Activated naive CD8-positive, alpha-beta T cell treated with anti-CD3 and anti-CD28 coated beads, Interleukin-2, amount 10 ng/mL, durations not matched to agents 7 days and 5 days (primary cell): ENCODE measurements at regions not wholly inside any gene's neighbourhood (a gene's known extent, or its start where the extent isn't known, plus 50 kb on each side); places are given as distances from the start of the nearest gene placed in this dataset.

Experiments
- ATAC-seq: fragments of 150-1000 bp; cut with Tn5 transposase; one replicate; pipeline ENCODE4 v1.10.0; 2021; ENCODE audit warnings: low read depth, moderate library complexity
- POLR2A ChIA-PET: fragments of 350-600 bp; sonication (Branson Sonifier 250); formaldehyde crosslinking; loops from one replicate; lab custom pipeline; 2021; ENCODE audit warnings: antibody characterized with exemption; lab: Charles Lee
- DNase-seq: peaks from one replicate; pipeline ENCODE4 v3.0.0; 2021
- H3K27ac Mint-ChIP-seq: one replicate; pipeline ENCODE4 v1.8.0; 2022; ENCODE audit warnings: mild to moderate bottlenecking, mixed read lengths
- H3K27me3 Mint-ChIP-seq: one replicate; pipeline ENCODE4 v1.8.0; 2022; ENCODE audit warnings: mild to moderate bottlenecking, moderate library complexity, mixed read lengths
- H3K36me3 Mint-ChIP-seq: one replicate; pipeline ENCODE4 v1.8.0; 2021; ENCODE audit warnings: mild to moderate bottlenecking, mixed read lengths
- H3K4me1 Mint-ChIP-seq: one replicate; pipeline ENCODE4 v1.8.0; 2021; ENCODE audit warnings: mixed read lengths
- H3K4me3 Mint-ChIP-seq: one replicate; pipeline ENCODE4 v1.8.0; 2022; ENCODE audit warnings: mild to moderate bottlenecking, moderate library complexity, mixed read lengths
- H3K9me3 Mint-ChIP-seq: one replicate; pipeline ENCODE4 v1.8.0; 2021; ENCODE audit warnings: mixed read lengths

- no peaks in the 10 kb centered on the region for H3K36me3 Mint-ChIP-seq
- H3K27ac Mint-ChIP-seq, result no peak overlapping the region
- ATAC-seq (no peak), DNase-seq (no peak)
- no peak overlapping the region for H3K4me3 Mint-ChIP-seq
- POLR2A ChIA-PET, result interaction anchor here (0.6 kb wide), 1 partner anchor 21 kb away, joined by 4 read pairs; no protein-coding TSS in a partner anchor
- no peaks in the 10 kb centered on the region for H3K27me3 Mint-ChIP-seq
- peaks cover 3% of the 10 kb centered on the region for H3K9me3 Mint-ChIP-seq
- no peaks in the 10 kb centered on the region for H3K4me1 Mint-ChIP-seq
These were observed 308.2 kb upstream of the FBXO33 start for GRCh38 chr14:39740454-39740853.

- no peak for DNase-seq
- Mint-ChIP-seq H3K36me3 (no peaks in the 10 kb centered on the region), H3K27me3 (no peaks in the 10 kb centered on the region)
These were observed 307.6 kb upstream of the FBXO33 start for GRCh38 chr14:39739796-39740195.

DNA sequence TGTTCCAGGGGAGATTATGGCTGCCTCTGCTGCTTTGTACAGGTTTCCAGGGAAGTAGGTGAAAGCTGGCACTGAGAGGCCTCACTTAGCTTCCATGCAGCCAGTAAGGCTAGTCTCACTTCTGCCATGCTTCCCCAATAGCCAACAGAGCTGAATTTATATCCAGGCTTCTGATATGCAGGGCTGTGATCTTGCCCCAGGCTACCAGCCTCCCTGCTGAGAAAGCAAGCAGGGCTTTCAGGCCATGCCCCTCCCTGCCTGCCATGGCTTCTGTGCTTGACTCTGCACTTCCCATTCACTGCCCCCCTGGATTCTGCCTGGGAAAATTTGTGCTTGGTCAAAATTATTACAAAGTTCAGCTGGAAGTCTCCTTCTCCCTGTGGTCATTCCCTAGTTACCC, 302.1 kb upstream of the FBXO33 start:
- H3K36me3 Mint-ChIP-seq, result peaks cover 2% of the 10 kb centered on the region
- H3K4me1 Mint-ChIP-seq, result no peaks in the 10 kb centered on the region
- no peaks in the 10 kb centered on the region for H3K27me3 Mint-ChIP-seq
- no peak overlapping the region for H3K27ac Mint-ChIP-seq
- DNase-seq, result no peak
- POLR2A ChIA-PET, result no interaction called here
- no peak overlapping the region for H3K4me3 Mint-ChIP-seq
- peaks cover 2% of the 10 kb centered on the region for H3K9me3 Mint-ChIP-seq
- ATAC-seq, result no peak

More at GRCh38 chr14:39739796-39740195, 307.6 kb upstream of the FBXO33 start:
- Mint-ChIP-seq H3K4me3 (no peak overlapping the region), H3K27ac (no peak overlapping the region), H3K9me3 (peaks cover 3% of the 10 kb centered on the region), H3K4me1 (no peaks in the 10 kb centered on the region)
- ATAC-seq, result no peak
- POLR2A ChIA-PET, result interaction anchor here (0.6 kb wide), 1 partner anchor 22 kb away, joined by 4 read pairs; no protein-coding TSS in a partner anchor

GRCh38 chr14:39733741-39734140, 301.5 kb upstream of the FBXO33 start:
- no peaks in the 10 kb centered on the region for H3K4me1 Mint-ChIP-seq
- no peak for DNase-seq
- no peak overlapping the region for H3K27ac Mint-ChIP-seq
- POLR2A ChIA-PET, result no interaction called here
- peaks cover 2% of the 10 kb centered on the region for H3K9me3 Mint-ChIP-seq
- no peaks in the 10 kb centered on the region for H3K27me3 Mint-ChIP-seq
- peaks cover 2% of the 10 kb centered on the region for H3K36me3 Mint-ChIP-seq
- H3K4me3 Mint-ChIP-seq, result no peak overlapping the region
- no peak for ATAC-seq

DNA sequence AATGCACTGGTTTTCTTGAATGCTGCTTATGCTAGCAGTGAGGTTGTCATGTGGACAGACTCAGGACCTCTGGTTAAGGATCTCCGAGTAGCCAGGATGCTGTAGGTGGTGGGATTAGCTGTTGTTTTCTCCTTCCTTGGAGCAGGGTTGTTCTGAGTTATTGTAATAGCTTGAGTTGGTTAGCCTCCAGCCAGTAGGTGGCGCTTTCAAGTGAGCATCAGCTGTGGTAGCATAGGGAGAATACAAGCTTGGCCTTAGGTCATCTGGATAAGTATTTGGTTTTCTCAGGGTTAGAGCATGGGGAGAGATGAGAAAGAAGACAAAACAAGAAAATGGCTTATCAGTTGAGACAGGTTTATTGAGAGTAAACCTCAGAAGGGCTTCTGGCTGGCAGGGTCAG, 299.7 kb upstream of the FBXO33 start:
- H3K4me3 Mint-ChIP-seq, result no peak overlapping the region
- H3K4me1 Mint-ChIP-seq, result no peaks in the 10 kb centered on the region
- H3K36me3 Mint-ChIP-seq, result peaks cover 2% of the 10 kb centered on the region
- no peak overlapping the region for H3K27ac Mint-ChIP-seq
- POLR2A ChIA-PET, result no interaction called here
- H3K9me3 Mint-ChIP-seq, result peaks cover 2% of the 10 kb centered on the region
- no peaks in the 10 kb centered on the region for H3K27me3 Mint-ChIP-seq
- ATAC-seq, result no peak
- no peak for DNase-seq

DNA sequence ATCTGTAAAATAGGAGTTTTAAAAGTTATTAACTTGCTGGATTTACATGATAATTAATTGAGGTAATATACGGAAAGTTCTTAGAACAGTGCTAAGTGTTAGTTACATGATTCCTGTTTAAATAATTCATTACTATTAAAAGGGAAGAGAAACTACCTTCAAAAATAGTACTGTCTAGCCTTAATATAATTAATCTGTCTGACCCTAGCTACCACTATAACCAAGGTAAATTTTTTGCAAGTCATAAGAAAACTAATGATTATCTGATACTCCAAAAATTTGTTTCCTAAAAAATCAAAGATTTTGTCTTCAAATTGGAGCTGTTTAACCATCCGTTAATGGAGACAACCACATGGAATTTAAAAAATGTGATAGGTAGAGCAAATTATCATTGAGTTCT, 294.3 kb upstream of the FBXO33 start:
- no peak for ATAC-seq
- peaks cover 2% of the 10 kb centered on the region for H3K36me3 Mint-ChIP-seq
- H3K4me3 Mint-ChIP-seq, result no peak overlapping the region
- no peak overlapping the region for H3K27ac Mint-ChIP-seq
- DNase-seq, result no peak
- H3K9me3 Mint-ChIP-seq, result peaks cover 2% of the 10 kb centered on the region
- POLR2A ChIA-PET, result no interaction called here
- no peaks in the 10 kb centered on the region for H3K27me3 Mint-ChIP-seq
- H3K4me1 Mint-ChIP-seq, result no peaks in the 10 kb centered on the region

DNA sequence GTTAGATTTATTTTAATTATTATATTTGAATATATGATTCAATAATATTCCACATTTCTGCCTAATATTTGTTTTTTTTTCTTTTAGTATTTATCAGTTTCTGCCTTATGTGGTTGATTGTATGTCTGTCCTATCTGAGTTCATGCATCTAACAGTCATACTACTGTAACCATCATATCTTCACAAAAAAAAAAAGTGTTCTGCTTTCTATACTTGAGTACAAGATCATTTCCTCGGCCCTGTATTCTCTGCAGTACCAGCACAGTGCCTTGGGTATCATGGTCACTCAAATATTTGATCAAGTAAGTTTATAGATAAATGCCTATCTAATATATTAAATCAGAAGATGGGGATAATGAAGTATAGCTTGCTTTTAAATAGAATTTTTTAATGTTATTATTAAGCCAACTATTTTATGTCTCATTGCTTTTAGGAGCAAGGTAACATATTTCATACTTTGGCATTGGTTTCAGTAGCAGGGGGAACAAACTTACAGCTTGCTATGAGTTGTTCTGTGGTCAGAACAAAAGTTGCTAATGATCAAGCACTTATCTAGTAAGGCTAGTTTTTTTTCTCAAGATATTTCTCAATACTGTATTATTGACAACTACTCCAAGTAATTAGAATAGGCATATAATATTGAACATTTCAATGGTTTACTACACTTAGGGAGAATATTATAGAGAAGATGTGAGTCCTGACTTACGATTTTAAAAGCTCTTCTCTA, 290.5 kb upstream of the FBXO33 start:
- Mint-ChIP-seq H3K27me3 (no peaks in the 10 kb centered on the region), H3K27ac (no peak overlapping the region)
- POLR2A ChIA-PET, result no interaction called here

DNA sequence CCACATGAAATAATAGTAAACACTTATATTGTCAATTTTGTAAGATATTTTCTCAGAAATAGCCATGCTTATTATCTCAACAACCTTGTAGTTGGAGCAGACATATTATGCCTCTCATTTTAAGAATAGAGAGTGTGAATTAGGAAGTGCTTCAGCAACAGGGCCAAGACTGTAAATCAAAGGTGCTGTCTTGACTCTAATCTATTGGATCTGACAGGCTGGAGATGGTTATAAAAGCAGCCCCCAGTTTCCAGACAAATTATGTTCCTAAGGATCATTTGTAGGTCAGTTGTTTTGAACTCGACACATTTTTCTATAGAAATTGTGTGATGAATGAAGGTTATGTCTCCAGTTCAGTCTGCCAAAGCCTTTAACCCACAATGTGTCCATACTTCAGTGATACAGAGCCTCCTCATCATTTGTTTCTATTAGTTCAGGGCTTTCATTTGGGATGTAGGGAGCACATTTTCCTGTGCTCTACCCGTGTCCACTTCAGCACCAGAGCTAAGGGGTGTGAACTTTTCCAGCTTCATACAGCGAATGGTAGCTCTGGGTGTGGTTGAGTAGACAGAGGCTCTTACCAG, 284.8 kb upstream of the FBXO33 start:
- H3K27ac Mint-ChIP-seq, result no peak overlapping the region
- peaks cover 2% of the 10 kb centered on the region for H3K36me3 Mint-ChIP-seq
- ATAC-seq (no peak), DNase-seq (no peak)
- H3K4me1 Mint-ChIP-seq, result no peaks in the 10 kb centered on the region
- H3K9me3 Mint-ChIP-seq, result no peaks in the 10 kb centered on the region
- H3K27me3 Mint-ChIP-seq, result no peaks in the 10 kb centered on the region
- no peak overlapping the region for H3K4me3 Mint-ChIP-seq
- POLR2A ChIA-PET, result no interaction called here

More for the DNA sequence above, 290.5 kb upstream of the FBXO33 start:
- Mint-ChIP-seq H3K4me3 (no peak overlapping the region), H3K36me3 (no peaks in the 10 kb centered on the region), H3K4me1 (no peaks in the 10 kb centered on the region), H3K9me3 (no peaks in the 10 kb centered on the region)
- ATAC-seq, result no peak
- no peak for DNase-seq

DNA sequence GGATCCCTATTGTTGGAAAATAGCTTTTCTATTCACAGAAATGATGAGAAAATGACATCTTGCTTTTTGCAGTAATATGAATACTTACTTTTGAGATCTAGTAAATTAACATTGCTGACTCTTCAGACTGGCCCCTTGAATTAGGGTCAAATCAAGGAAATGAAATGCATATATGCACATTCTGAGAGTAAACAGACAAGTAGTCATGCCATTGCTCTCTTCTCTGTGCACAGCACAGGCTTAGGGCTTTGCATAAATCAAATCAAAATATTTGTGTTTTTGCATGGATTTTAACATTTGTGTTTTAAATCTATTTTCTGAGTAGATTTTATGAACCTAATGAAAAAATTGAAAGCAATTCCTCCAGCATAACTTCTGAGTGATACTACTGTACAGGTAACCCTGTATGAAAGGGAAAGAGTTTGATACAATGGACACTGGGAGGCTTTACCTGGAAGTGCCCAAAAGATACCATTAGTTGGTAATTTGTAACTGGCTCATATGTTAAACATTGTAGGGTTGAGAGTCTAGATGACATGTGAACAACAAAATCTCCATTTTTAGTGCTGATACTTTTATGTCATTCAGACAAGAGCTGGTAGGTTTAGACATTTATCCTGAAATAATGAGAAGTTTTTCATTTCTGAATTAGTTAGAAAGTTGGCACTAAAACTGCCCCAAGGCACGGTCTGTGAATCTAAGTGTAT, 280.2 kb upstream of the FBXO33 start:
- H3K9me3 Mint-ChIP-seq, result peaks cover 2% of the 10 kb centered on the region
- no peaks in the 10 kb centered on the region for H3K27me3 Mint-ChIP-seq
- peaks cover 2% of the 10 kb centered on the region for H3K36me3 Mint-ChIP-seq
- POLR2A ChIA-PET, result no interaction called here
- DNase-seq (no peak), ATAC-seq (no peak)
- no peaks in the 10 kb centered on the region for H3K4me1 Mint-ChIP-seq
- H3K4me3 Mint-ChIP-seq, result no peak overlapping the region
- no peak overlapping the region for H3K27ac Mint-ChIP-seq

GRCh38 chr14:39704594-39704993, 272.4 kb upstream of the FBXO33 start:
- POLR2A ChIA-PET, result no interaction called here
- H3K4me3 Mint-ChIP-seq, result no peak overlapping the region

GRCh38 chr14:39694341-39694740, 262.1 kb upstream of the FBXO33 start:
- Mint-ChIP-seq H3K9me3 (peaks cover 4% of the 10 kb centered on the region), H3K4me1 (no peaks in the 10 kb centered on the region), H3K27ac (no peak overlapping the region), H3K4me3 (no peak overlapping the region), H3K27me3 (no peaks in the 10 kb centered on the region), H3K36me3 (no peaks in the 10 kb centered on the region)
- ATAC-seq (no peak), DNase-seq (no peak)
- POLR2A ChIA-PET, result no interaction called here

More at GRCh38 chr14:39704594-39704993, 272.4 kb upstream of the FBXO33 start:
- Mint-ChIP-seq H3K4me1 (no peaks in the 10 kb centered on the region), H3K27me3 (no peaks in the 10 kb centered on the region), H3K36me3 (no peaks in the 10 kb centered on the region), H3K27ac (no peak overlapping the region), H3K9me3 (peaks cover 4% of the 10 kb centered on the region)
- DNase-seq (no peak), ATAC-seq (no peak)

DNA sequence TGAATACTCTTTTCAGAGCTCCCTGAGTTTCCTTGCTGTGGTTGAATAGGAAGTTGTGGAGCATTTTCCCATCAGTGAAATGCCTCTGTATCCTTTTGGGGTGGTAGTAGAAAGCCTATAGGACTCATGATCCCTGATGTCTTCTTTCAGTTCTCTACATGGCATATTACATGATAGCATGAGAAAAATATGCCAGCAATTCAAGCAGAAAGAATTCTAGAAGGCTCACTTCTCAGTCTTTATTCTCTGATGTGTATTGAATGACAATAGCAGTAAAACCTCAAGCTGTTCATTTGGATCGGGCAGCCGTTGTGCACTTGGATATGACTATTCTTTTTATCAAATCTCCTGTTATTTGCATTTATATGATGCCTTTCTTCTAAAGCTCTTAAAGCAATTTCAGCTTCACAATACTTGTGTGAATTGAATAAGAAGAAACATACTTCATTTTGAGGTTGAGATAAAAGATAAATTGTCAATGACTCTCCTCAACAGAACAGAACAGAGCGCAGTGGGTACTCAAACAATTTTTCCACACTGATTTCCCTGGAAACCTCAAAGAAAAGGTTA, 251.5 kb upstream of the FBXO33 start:
- POLR2A ChIA-PET, result no interaction called here
- Mint-ChIP-seq H3K27me3 (no peaks in the 10 kb centered on the region), H3K36me3 (no peaks in the 10 kb centered on the region), H3K4me1 (peaks cover 4% of the 10 kb centered on the region), H3K9me3 (no peaks in the 10 kb centered on the region), H3K4me3 (no peak overlapping the region), H3K27ac (no peak overlapping the region)
- no peak for DNase-seq
- ATAC-seq, result no peak

DNA sequence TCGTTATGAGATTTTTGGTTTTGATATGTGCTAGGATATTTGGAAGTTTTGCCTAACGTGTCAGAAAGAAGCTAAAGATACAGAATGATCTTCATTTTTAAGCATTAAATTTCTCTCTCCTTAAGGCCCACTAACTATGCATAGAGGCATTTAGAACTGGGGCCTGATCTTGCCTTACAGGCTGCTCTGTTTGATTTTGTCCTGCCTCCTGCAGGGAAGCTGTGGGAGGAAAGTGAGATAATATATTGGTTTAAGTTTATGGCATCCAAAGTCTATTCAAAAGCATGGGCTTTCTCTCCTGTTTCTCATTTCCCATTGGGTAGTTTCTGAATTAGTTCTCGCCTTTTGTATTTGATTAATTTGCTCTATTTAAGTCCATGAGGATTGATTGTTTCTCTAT, 250.3 kb upstream of the FBXO33 start:
- Mint-ChIP-seq H3K27ac (no peak overlapping the region), H3K36me3 (no peaks in the 10 kb centered on the region), H3K9me3 (no peaks in the 10 kb centered on the region), H3K4me3 (no peak overlapping the region), H3K27me3 (no peaks in the 10 kb centered on the region), H3K4me1 (peaks cover 4% of the 10 kb centered on the region)
- DNase-seq (no peak), ATAC-seq (no peak)
- POLR2A ChIA-PET, result no interaction called here
